ENCODE measurements at regions not wholly inside any gene's neighbourhood (a gene's known extent, or its start where the extent isn't known, plus 50 kb on each side); places are given as distances from the start of the nearest gene placed in this dataset.

DNA sequence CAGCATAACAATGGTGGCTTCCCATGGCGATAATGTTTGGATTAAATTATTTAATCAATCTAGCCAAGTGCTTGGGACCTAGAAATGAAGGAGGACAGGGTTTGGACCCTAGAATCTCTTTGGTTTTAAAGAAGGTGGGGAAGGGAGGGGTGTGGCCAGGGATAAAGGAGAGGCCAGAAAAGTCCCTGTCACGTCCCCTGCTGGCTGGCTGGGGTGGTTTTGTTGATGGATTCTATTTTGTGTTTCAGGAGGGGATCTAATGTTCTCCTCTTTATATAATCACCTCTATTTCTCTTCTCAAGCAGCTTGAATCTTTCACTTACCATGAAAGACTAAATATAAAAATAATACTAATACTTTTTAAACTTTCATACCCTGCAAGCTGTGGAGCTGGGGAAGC lies 52.6 kb upstream of the GALR1 start:
- TF ChIP-seq, protein P1, sequence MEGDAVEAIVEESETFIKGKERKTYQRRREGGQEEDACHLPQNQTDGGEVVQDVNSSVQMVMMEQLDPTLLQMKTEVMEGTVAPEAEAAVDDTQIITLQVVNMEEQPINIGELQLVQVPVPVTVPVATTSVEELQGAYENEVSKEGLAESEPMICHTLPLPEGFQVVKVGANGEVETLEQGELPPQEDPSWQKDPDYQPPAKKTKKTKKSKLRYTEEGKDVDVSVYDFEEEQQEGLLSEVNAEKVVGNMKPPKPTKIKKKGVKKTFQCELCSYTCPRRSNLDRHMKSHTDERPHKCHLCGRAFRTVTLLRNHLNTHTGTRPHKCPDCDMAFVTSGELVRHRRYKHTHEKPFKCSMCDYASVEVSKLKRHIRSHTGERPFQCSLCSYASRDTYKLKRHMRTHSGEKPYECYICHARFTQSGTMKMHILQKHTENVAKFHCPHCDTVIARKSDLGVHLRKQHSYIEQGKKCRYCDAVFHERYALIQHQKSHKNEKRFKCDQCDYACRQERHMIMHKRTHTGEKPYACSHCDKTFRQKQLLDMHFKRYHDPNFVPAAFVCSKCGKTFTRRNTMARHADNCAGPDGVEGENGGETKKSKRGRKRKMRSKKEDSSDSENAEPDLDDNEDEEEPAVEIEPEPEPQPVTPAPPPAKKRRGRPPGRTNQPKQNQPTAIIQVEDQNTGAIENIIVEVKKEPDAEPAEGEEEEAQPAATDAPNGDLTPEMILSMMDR (IDR thresholded peaks at IDR 0.05) = no peak
- TF ChIP-seq, protein P2, sequence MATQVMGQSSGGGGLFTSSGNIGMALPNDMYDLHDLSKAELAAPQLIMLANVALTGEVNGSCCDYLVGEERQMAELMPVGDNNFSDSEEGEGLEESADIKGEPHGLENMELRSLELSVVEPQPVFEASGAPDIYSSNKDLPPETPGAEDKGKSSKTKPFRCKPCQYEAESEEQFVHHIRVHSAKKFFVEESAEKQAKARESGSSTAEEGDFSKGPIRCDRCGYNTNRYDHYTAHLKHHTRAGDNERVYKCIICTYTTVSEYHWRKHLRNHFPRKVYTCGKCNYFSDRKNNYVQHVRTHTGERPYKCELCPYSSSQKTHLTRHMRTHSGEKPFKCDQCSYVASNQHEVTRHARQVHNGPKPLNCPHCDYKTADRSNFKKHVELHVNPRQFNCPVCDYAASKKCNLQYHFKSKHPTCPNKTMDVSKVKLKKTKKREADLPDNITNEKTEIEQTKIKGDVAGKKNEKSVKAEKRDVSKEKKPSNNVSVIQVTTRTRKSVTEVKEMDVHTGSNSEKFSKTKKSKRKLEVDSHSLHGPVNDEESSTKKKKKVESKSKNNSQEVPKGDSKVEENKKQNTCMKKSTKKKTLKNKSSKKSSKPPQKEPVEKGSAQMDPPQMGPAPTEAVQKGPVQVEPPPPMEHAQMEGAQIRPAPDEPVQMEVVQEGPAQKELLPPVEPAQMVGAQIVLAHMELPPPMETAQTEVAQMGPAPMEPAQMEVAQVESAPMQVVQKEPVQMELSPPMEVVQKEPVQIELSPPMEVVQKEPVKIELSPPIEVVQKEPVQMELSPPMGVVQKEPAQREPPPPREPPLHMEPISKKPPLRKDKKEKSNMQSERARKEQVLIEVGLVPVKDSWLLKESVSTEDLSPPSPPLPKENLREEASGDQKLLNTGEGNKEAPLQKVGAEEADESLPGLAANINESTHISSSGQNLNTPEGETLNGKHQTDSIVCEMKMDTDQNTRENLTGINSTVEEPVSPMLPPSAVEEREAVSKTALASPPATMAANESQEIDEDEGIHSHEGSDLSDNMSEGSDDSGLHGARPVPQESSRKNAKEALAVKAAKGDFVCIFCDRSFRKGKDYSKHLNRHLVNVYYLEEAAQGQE (IDR thresholded peaks at IDR 0.05; ENCODE audit: insufficient read depth in 1 of 2, low read depth in 2 of 2, low read length in 1 of 2) = no peak
- TF ChIP-seq POLR2AphosphoS5 (IDR thresholded peaks at IDR 0.05; ENCODE audit: low read depth, low read length) (no peak), SIN3A (IDR thresholded peaks at IDR 0.05; ENCODE audit: borderline replicate concordance, insufficient read depth, low read depth, low read length) (no peak), TCF7L2 (IDR thresholded peaks at IDR 0.05; ENCODE audit: low read depth, low read length) (no peak)
